DND-41 (cell line): ENCODE measurements at regions not wholly inside any gene's neighbourhood (a gene's known extent, or its start where the extent isn't known, plus 50 kb on each side); places are given as distances from the start of the nearest gene placed in this dataset.

Experiments
- EZH2 ChIP-seq: IDR thresholded peaks from 3 replicates; pipeline ENCODE4 v1.6.1; 2012; ENCODE audit warnings: borderline replicate concordance, low read depth, mild to moderate bottlenecking, moderate library complexity, low read length, inconsistent platforms; ENCODE audit not compliant: severe bottlenecking
- TF ChIP-seq, protein P1 (sequence below): IDR thresholded peaks from 2 replicates; pipeline ENCODE4 v1.5.1; 2012; ENCODE audit warnings: borderline replicate concordance, low read length, moderate library complexity, mild to moderate bottlenecking; ENCODE audit not compliant: poor library complexity, severe bottlenecking; ENCODE audit errors: extremely low read depth

DNA sequence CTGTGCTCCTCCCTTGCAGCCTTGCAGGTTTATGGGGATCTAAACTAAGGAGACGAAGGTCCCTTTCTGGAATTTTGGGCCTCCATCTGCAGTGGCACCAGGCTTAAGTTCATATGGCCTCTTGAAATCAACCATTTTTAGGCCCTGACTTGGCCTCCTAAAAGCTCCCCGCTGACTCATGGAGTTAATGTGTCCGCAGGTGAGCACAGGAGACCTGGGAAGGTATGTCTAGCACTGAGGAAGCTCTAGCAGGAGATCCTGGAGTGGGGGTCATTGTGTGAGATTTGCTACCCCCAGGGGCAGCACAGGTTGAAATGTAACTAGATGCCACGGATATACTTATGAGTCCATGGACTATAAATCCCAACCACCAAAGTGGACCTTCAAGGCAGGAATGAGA lies 95.9 kb upstream of the CELF4 start:
- TF ChIP-seq, protein P1, sequence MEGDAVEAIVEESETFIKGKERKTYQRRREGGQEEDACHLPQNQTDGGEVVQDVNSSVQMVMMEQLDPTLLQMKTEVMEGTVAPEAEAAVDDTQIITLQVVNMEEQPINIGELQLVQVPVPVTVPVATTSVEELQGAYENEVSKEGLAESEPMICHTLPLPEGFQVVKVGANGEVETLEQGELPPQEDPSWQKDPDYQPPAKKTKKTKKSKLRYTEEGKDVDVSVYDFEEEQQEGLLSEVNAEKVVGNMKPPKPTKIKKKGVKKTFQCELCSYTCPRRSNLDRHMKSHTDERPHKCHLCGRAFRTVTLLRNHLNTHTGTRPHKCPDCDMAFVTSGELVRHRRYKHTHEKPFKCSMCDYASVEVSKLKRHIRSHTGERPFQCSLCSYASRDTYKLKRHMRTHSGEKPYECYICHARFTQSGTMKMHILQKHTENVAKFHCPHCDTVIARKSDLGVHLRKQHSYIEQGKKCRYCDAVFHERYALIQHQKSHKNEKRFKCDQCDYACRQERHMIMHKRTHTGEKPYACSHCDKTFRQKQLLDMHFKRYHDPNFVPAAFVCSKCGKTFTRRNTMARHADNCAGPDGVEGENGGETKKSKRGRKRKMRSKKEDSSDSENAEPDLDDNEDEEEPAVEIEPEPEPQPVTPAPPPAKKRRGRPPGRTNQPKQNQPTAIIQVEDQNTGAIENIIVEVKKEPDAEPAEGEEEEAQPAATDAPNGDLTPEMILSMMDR = no peak
- TF ChIP-seq EZH2 = no peak
